ENCODE measurements at regions not wholly inside any gene's neighbourhood (a gene's known extent, or its start where the extent isn't known, plus 50 kb on each side); places are given as distances from the start of the nearest gene placed in this dataset.
"Not testable (repeated sequence)": the region's sequence is repeated elsewhere in the genome, so short reads cannot be mapped to it uniquely, and the experiment has no call there.

GRCh38 chr12:68984796-68985573 is 52.0 kb upstream of the CPM start:
- DNase-seq (ENCODE audit: low read depth, low spot score), result no peak
- H3K27ac ChIP-seq, result no peak overlapping the region

- DNase-seq (ENCODE audit: low read depth, low spot score); H3K27ac ChIP-seq: not testable (repeated sequence)
Measured at GRCh38 chr12:68997526-68997925, 64.6 kb upstream of the CPM start.

- H3K27ac ChIP-seq, result no peak overlapping the region
- no peak for DNase-seq (ENCODE audit: low read depth, low spot score)
Measured at GRCh38 chr12:68998041-68998440, 65.1 kb upstream of the CPM start.

- H3K27ac ChIP-seq, result peak overlapping the region; percentile 84
- no peak for DNase-seq (ENCODE audit: low read depth, low spot score)
Measured at GRCh38 chr12:69000074-69000473, 67.1 kb upstream of the CPM start.

- peak overlapping the region; percentile 84 for H3K27ac ChIP-seq
- DNase-seq (ENCODE audit: low read depth, low spot score), result peak; percentile 53
Measured at GRCh38 chr12:69000540-69001243, 67.7 kb upstream of the CPM start.

- peak overlapping the region; percentile 84 for H3K27ac ChIP-seq
Measured at GRCh38 chr12:69001251-69001650, 68.3 kb upstream of the CPM start.

GRCh38 chr12:69002969-69003368 is 70.0 kb upstream of the CPM start:
- H3K27ac ChIP-seq, result no peak overlapping the region
- no peak for DNase-seq (ENCODE audit: low read depth, low spot score)

More at GRCh38 chr12:69001251-69001650, 68.3 kb upstream of the CPM start:
- no peak for DNase-seq (ENCODE audit: low read depth, low spot score)

GRCh38 chr12:69003991-69004390 is 71.0 kb upstream of the CPM start:
- H3K27ac ChIP-seq, result no peak overlapping the region
- no peak for DNase-seq (ENCODE audit: low read depth, low spot score)

GRCh38 chr12:69007101-69007854 is 74.3 kb upstream of the CPM start:
- DNase-seq (ENCODE audit: low read depth, low spot score), result peak; percentile 36
- H3K27ac ChIP-seq, result peak overlapping the region; percentile 91

GRCh38 chr12:69007855-69008351 is 74.9 kb upstream of the CPM start:
- H3K27ac ChIP-seq, result peak overlapping the region; percentile 91
- no peak for DNase-seq (ENCODE audit: low read depth, low spot score)

GRCh38 chr12:69008520-69008919 is 75.5 kb upstream of the CPM start:
- peak; percentile 84 for DNase-seq (ENCODE audit: low read depth, low spot score)
- peak overlapping the region; percentile 91 for H3K27ac ChIP-seq

GRCh38 chr12:69014047-69014446 is 81.1 kb upstream of the CPM start:
- no peak for DNase-seq (ENCODE audit: low read depth, low spot score)
- no peak overlapping the region for H3K27ac ChIP-seq

- H3K27ac ChIP-seq, result no peak overlapping the region
Measured at GRCh38 chr12:69015017-69015416, 82.0 kb upstream of the CPM start.

GRCh38 chr12:69015831-69016230 is 82.9 kb upstream of the CPM start:
- H3K27ac ChIP-seq, result no peak overlapping the region
- DNase-seq (ENCODE audit: low read depth, low spot score), result no peak

More at GRCh38 chr12:69015017-69015416, 82.0 kb upstream of the CPM start:
- DNase-seq (ENCODE audit: low read depth, low spot score), result no peak

GRCh38 chr12:69019082-69019481 is 86.1 kb upstream of the CPM start:
- H3K27ac ChIP-seq, result no peak overlapping the region

GRCh38 chr12:69019910-69020309 is 86.9 kb upstream of the CPM start:
- no peak for DNase-seq (ENCODE audit: low read depth, low spot score)
- H3K27ac ChIP-seq, result no peak overlapping the region

More at GRCh38 chr12:69019082-69019481, 86.1 kb upstream of the CPM start:
- no peak for DNase-seq (ENCODE audit: low read depth, low spot score)

- DNase-seq (ENCODE audit: low read depth, low spot score), result no peak
- H3K27ac ChIP-seq, result no peak overlapping the region
Measured at GRCh38 chr12:69022674-69023073, 89.7 kb upstream of the CPM start.

GRCh38 chr12:69023840-69024239 is 90.9 kb upstream of the CPM start:
- DNase-seq (ENCODE audit: low read depth, low spot score), result no peak
- peak overlapping the region; percentile 77 for H3K27ac ChIP-seq

- DNase-seq (ENCODE audit: low read depth, low spot score), result peak; percentile 90
- H3K27ac ChIP-seq, result peak overlapping the region; percentile 77
Measured at GRCh38 chr12:69024413-69024812, 91.4 kb upstream of the CPM start.

GRCh38 chr12:69024907-69025306 is 91.9 kb upstream of the CPM start:
- H3K27ac ChIP-seq, result peak overlapping the region; percentile 77
- DNase-seq (ENCODE audit: low read depth, low spot score), result peak; percentile 34

GRCh38 chr12:69026336-69026735 is 93.4 kb upstream of the CPM start:
- no peak overlapping the region for H3K27ac ChIP-seq
- DNase-seq (ENCODE audit: low read depth, low spot score), result no peak

All from epithelial cell of prostate (primary cell).